GM18505 (cell line): ENCODE measurements at regions not wholly inside any gene's neighbourhood (a gene's known extent, or its start where the extent isn't known, plus 50 kb on each side); places are given as distances from the start of the nearest gene placed in this dataset.

Experiments
- ATAC-seq: cut with Tn5 transposase; IDR thresholded peaks from one replicate; pipeline ENCODE4 v1.9.1; 2021; ENCODE audit not compliant: unreplicated experiment
- POLR2A ChIP-seq: IDR thresholded peaks from 4 replicates; pipeline ENCODE4 v1.6.1; 2011; ENCODE audit warnings: borderline replicate concordance; ENCODE audit not compliant: insufficient read depth, insufficient read length; ENCODE audit errors: extremely low read depth

DNA sequence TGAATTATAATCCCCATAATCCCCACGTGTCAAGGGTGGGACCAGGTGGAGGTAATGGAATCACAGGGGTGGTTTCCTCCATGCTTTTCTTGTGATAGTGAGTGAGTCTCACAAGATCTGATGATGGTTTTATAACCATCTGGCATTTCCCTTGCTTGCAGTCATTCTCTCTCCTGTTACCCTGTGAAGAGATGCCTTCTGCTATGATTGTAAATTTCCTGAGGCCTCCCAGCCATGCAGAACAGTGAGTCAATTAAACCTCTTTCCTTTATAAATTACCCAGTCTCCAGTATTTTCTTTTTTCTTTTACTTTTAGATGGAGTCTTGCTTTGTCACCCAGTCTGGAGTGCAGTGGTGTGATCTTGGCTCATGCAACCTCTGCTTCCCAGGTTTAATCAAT, 182.7 kb upstream of the SEMA6A start:
- no peak for TF ChIP-seq POLR2A
- ATAC-seq = no peak

DNA sequence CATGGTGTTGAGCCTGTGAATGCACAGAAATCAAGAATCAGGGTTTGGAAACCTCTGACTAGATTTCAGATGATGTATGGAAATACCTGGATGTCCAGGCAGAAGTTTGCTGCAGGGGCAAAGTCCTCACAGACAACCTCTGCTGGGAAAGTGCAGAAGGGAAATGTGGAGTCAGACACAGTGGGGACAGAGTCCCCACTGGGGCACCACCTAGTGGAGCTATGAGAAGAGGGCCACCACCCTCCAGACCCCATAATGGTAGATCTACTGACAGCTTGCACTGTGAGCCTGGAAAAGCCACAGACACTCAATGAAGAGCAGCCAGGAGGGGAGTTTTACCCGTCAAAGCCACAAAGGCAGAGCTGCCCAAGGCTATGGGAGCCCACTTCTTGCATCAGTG, 181.9 kb upstream of the SEMA6A start:
- no peak for TF ChIP-seq POLR2A
- ATAC-seq = no peak

DNA sequence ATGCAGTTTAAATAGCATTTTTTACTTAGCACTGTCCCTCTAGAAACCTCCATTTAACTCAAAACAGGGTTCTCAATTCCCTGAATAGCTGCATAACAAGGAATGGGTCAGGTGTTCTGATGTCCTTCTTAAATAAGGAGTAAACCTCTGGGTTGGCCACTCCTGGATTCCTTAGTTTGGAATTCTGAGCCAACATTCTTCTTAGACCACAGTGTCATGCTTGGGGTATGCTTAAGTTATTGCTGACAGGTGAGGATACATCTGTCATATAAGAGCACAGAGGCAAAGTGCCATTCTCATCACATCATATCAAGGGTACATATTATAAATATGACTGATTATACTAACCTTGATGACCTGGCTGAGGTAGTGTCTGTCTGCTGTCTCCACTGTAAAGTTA, 179.9 kb upstream of the SEMA6A start:
- no peak for ATAC-seq
- TF ChIP-seq POLR2A = no peak

DNA sequence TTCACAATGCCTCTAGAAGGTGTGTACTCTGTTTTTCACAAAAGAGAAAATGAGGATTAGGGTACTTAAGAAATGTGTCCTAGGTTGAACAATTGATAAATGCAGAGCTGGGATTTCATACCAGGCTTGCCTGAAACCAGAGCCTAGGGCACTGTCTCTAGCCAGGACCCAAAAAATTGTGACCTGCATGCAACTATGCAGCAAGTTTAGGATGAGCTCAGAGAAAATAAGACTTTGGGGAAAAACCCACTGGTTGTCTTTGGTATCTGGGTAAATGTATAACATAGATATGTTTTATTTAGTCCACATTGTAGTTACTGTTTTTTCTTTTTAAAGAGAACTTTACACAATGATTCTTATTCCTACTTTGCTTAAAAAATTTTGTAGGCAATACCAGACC, 177.1 kb upstream of the SEMA6A start:
- TF ChIP-seq POLR2A = no peak
- ATAC-seq = no peak

DNA sequence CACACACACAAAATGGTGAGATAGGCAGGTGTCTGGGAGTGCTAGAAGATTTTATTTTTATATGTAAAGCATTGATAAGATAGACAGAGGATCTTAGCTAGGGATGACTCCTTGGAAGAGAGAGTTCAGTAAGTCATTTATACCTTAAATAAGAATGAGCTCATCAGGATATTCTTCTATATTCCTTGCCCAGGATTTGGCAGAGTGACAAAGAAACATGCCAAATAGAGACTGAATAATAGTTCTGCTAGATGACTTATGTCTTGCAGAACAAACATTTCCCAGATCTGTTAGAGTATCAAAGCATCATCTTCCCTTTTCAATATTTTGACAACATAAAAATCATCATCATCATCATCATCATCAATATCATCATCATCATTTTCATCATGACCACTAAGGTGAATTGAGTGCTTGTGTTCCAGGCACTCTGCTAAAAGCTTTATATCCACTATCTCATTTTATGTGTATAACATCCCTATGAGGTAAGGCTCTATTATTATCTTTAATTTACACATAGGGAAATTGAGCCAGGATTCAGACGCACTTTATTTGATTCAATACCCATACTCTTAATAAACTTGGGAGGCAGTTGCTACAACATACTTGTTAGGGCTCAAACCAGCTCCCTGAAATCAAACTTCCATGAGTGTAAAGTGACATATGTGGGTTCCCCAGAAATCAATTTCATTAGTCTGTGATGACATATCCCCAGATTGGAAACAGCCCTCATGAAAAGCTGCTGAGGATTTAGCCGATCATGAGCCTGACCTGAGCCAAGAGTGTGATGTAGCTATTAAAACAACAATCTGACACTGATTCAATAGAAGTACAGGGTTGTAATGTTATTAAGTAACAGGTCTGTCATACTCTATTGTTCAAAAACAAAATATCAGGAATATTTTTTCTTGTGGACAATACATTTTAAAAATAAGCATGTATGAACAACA, 176.3 kb upstream of the SEMA6A start:
- TF ChIP-seq POLR2A = no peak
- ATAC-seq = no peak

DNA sequence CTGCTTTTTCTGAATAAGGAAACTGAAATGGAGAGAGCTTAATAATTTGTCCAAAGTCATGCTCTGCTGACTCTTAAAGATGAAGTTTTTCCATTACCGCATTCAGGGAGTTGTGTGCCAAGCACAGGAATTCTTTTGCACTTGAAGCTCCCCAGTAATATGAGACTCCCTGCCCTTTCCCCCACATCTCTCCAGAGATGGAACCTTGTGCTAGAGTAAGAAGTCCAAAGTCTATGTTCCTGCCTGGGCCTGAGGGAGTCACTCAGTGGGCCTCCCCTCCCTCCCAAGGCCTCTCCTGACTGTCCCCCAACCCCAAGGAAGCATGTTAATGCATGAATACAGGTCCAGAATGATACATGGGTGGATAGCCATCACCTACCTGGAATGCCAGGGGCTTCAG, 173.3 kb upstream of the SEMA6A start:
- no peak for ATAC-seq
- TF ChIP-seq POLR2A = no peak

DNA sequence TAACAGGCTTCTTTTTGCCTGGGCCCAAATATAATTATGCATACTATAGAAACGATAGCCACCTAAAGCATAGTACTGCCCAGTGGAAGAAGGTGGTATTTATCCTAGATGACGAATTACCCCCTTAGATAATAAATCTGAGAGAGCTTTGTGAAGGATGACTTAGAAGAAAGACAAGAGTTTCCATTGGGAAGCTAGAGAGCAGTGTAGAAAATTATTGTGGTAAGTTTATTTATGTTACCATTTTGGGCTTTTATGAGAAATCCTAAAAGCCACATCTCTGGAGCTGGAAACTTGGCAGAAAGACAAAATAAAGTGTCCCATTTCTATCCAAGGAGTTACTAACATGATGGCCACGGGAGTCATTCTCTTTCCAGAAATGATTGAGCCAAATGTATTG, 172.0 kb upstream of the SEMA6A start:
- no peak for ATAC-seq
- TF ChIP-seq POLR2A = no peak

DNA sequence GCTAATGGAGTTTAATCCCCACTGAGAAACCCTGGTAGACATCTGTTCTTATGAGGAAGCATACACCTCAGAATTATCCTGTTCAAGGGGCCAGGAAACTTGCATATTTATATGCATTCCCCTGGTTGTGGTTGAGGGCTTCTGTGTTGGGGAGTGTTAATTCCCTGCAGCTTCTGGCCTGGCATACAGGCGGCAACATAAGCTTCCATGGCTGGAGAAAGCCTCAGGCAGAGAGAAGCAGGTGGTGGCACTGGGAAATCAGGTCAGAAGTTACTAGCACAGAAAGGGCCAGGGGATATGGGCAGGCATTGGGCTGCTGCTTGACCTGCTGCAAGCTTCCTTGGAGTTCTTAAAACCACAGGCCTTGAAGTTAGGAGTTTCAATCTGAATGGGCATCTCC, 166.1 kb upstream of the SEMA6A start:
- no peak for ATAC-seq
- TF ChIP-seq POLR2A = no peak

DNA sequence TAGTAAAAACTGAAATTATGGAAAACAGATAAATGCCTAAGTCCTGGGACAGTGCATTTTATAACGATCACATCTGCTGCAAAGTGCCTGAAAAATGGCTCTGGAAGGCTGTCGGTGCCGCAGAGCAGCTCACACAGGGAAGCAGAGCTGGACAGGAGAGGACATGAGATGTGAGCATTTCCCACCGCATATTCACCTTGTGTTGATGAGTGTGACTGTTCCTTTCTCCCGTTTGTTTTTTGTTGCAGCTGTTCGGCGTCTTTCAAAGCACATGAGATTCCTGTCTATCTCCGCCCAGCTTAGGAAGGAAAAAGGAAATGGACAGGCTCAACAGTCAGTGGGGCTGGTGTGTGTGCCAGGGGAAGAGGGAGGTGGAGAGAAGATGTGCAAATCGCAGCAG, 164.9 kb upstream of the SEMA6A start:
- no peak for ATAC-seq
- no peak for TF ChIP-seq POLR2A

DNA sequence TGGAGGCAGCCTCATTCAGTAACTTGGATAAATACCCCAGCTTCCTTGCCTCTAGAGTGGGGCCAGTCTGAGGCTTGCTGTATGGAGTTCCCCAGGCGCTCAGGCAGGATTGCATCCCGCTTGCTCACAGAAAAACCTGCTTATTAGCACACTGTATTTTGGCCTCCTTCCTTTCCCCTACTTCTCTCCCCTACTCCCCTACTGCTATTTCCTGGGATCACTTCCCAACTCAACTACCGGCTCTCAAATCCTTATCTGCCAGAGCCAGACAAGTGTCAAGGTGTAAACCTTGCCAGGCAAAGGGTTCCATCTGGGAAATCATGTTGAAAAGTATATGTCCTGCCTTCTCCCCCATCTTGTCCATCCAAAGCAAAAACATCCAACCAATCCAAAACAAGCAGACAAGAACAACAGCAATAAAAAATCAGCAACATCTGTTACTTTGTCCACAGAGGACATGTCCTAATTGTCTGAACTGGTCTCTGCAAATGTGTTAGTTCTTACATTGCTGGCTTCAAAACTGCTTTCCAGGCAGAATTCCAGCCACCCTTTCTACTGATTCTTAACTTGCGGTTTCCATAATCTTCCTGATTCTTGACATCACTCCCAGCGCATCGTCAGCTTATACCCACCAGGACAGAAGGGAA, 164.1 kb upstream of the SEMA6A start:
- no peak for ATAC-seq
- TF ChIP-seq POLR2A = no peak

DNA sequence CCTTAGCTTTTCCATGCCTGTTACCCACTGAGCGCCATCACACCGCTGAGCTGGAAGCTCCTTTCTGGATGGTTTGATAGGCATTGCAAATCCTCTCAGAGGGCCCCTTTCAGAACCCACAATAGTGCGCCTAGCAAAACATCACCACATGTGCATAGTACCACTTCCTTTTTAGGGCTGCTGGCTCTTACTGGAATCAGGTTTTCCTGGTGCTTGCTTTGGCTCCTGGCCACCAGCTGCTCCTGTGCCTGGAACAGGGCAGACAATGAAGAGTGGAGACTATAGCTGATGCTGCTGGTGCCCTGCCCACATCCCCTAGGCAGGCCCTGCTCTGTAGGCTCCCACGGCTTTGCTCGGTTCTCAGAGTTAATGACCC, 163.6 kb upstream of the SEMA6A start:
- no peak for TF ChIP-seq POLR2A

DNA sequence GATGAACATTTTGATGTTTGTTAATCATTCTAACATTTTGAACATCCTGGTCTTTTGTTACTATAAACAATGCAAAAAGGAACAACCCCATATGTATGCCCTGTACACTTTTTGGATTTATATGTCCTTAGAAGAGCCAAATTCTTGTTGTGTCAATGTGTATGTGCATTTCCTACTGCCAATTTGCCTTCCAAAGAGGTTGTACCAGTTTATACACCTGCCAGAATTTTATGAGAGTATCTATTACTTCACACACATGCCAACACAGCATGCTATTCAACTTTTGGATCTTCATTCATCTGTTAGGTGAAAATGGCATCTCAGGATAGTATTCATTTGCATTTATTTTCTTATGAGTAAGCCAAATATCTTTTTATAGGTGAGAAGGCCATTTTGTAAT, 162.0 kb upstream of the SEMA6A start:
- ATAC-seq = no peak
- no peak for TF ChIP-seq POLR2A

More for the DNA sequence above, 163.6 kb upstream of the SEMA6A start:
- ATAC-seq = no peak

DNA sequence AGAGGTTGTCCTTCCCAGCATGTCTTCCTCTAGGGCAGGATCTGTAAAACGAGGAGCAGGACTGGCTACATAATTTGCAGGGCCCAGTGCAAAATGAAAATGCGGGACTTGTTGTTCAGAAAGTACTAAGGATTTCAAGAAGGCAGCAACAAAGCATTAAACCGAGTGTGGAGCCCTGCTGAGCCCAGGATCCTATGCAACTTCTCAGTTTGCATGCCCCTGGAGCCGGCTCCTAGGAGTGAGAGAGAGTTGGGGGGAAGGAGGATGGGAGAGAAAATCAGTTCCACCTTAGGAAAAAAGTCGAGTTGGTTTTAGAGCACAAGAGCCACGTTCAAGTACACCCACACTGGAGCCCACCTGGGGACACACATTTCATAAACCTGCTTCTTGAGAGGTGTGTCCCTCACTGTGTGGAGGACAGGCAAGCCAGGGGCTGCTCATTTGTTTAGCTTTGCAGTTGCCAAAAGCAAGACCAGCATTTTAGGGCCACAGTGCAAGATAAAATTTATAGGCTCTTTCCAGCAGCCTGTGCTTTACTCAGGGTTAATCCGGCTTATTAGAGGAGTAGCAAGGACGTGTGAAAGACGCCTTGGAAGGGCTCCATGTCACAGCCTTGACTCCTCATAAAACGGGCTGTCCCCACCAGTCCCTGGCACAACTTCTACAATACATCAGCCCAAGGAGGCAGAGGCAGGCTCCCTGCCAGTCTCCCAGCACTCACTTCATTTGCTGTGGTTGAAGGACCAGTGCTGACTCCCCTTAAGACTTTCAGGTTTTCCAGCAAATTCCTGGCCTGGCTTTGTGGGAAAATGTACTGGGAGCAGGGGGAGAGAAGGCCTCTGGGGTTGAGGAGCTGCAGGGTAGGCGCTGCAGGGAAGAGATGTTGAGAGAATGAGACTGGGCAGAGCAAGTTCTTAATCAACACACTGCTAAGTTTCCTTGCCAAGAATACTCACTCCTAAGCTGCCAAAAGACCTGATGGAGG, 159.7 kb upstream of the SEMA6A start:
- ATAC-seq = no peak
- TF ChIP-seq POLR2A = no peak
